HPDE6-E6E7 (cell line): ENCODE measurements at regions not wholly inside any gene's neighbourhood (a gene's known extent, or its start where the extent isn't known, plus 50 kb on each side); places are given as distances from the start of the nearest gene placed in this dataset.
"Not testable (repeated sequence)": the region's sequence is repeated elsewhere in the genome, so short reads cannot be mapped to it uniquely, and the experiment has no call there.

ENCODE experiments used
- DNase-seq: peaks from one replicate; pipeline ENCODE4 v3.0.0; 2011; ENCODE audit warnings: missing footprints; ENCODE audit errors: extremely low spot score

DNA sequence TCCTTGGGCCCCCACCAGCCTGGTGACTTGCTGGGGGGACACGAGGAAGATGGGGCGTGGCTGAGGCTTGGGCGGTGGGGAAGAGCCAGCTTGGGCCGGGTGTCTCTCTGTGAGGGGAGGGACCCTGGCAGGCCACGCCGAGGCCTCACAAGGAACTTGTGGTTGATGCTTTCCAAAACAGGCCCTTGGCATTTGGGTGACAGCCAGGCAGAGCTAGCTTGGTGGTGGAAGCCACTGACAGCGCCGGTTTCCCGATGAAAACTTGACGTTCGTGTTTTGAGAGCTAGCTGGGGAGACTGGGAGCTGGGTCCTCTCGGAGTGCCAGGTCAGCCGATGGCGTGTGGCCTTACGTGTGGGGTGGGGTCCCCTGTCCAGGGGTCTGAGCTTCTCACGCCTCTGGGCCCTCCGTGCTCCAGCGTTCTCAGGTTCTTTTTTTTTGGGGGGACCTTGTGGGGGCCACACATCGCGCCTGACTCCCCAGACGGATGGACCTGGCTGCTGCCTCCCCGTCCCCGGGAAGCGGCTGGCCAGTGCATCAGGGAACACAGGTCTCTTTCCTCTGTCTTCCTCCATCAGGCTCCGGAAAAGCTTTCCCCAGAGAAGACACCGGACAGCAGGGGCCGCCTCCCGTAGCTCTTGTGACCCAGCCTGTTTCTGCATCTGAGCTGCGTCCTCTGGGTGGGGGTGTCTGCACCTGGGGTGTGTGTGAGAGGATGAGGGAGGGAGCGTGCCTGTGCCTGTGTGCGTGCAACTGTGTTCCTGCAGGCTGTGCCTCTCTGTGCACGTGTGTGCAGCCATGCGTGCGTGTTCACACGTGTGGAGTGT lies 129.3 kb upstream of the LPCAT1 start:
- no peak for DNase-seq

GRCh38 chr5:1651971-1652872 lies 128.5 kb upstream of the LPCAT1 start:
- DNase-seq: no peak

DNA sequence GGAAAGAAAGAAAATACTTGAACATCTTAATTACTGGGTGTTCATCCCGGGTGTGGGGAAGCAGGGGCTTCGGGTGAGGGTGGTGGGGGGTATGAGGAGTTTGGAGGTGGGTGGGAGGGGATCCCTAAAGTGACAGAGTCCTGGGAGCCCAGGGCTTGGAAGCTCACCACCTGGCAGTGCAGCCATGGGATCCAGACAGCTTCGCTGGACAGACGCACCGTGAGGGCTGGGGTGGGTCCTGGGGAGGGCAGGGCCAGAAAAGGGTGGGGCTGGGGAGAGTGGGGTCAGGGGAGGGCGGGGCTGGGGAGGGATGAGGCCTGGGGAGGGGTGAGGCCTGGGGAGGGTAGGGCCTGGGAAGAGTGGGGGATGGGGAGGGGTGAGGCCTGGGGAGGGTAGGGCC lies 127.5 kb upstream of the LPCAT1 start:
- DNase-seq: no peak

- no peak for DNase-seq
Measured at GRCh38 chr5:1649554-1649953, 125.8 kb upstream of the LPCAT1 start.

DNA sequence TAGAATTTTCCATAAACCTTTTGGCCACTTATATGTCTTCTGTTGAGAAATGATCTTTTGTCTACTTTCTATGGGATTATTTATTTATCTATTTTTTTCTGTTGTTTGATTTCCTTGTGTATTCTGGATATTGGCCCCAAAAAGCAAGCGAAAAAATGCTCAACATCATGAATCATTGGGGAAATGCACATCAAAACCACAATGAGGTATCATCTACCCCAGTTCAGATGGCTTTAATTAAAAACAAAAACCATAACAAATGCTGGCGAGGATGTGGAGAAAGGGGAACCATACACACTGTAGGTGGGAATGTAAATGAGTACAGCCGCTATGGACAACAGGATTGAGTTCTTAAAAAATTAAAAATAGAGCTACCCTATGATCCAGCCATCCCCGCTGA lies 125.0 kb upstream of the LPCAT1 start:
- DNase-seq: no peak

GRCh38 chr5:1647580-1647979 lies 123.8 kb upstream of the LPCAT1 start:
- no peak for DNase-seq

DNA sequence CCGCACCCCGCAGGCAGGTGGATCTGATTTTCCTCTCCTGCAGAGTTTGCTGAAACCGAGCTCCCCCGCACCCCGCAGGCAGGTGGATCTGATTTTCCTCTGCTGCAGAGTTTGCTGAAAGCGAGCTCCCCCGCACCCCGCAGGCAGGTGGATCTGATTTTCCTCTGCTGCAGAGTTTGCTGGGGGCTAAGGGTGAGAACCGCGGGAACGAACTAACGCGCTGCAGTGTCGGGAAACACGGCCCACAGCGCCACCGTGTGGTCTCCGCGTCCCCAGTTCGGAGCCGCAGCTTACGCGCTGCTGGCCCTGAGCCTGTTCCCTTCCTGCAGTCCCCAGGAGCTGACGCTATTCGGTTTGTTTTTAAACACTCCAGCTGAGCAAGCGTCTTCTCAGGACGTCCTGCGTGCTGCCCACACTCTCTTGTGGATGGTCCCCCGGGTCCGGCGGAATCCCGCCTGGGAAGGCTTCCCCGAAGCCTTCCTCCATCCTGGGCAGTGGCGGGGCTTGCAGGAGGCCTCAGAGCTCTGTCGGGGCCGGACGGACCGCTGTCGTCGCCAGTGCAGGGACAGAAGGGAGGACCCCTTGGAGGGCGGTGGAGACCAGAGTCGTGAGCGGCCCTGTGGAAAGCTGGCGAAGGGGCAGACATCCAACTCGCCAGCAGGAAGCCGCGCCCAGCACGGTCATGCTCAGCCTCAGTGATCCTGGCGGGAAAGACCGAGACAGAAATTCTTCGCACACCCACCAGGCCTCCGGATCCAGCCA lies 121.2 kb upstream of the LPCAT1 start:
- DNase-seq: peak; percentile 82

DNA sequence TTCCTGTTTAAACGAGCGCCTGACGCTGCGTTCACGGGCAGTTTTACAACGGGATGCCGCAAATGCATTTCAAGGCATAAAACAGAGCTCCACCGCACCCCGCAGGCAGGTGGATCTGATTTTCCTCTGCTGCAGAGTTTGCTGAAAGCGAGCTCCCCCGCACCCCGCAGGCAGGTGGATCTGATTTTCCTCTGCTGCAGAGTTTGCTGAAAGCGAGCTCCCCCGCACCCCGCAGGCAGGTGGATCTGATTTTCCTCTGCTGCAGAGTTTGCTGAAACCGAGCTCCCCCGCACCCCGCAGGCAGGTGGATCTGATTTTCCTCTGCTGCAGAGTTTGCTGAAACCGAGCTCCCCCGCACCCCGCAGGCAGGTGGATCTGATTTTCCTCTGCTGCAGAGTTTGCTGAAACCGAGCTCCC lies 120.6 kb upstream of the LPCAT1 start:
- not testable (repeated sequence) for DNase-seq

- no peak for DNase-seq
Measured at GRCh38 chr5:1643651-1644392, 120.1 kb upstream of the LPCAT1 start.

- DNase-seq: no peak
Measured at GRCh38 chr5:1642621-1643061, 118.9 kb upstream of the LPCAT1 start.

DNA sequence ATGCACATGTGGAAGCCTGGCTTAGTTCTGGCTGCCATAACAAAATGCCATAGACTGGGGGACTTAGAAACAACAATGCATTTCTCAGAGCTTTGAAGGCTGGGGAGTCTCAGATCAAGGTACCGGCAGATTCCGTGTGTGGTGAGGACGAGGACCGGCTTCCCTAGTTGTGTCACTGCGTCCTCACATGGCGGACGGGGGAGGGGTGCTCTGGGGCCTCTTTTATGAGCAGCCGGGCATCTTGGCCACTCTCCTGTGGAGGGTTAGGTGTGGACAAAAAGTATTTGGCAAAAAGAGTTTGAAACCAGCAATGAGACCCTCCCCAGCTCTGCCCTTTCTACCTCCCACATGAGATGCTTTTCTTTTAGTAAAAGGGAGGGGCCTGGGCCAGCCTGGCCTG lies 118.5 kb upstream of the LPCAT1 start:
- no peak for DNase-seq

DNA sequence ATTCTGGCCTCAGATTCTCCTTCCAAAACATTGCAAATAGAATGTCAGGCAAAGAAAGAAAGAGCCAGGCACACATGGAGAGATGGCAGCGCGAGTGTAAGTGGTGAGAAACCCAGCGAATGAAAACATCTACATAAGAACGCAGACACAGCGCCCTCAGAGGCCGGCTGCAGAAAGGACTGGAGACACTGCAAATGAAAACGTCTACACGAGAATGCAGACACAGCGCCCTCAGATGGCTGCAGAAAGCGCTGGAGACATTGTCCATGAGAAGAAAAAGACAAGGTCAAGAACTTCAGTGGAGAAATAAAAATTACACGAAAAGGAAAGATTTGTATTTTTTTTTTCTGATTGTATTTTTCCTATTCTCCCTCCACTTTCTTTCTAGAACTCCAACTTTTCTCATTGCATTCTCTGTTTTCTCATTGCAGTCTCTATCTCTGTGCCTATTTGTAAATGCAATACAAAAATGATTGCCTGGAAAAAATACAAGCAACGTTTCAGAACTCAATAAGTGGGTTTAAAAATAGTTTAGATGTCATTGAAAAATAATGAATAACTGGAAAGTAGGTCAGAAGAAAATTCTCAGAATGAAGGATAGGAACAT lies 117.9 kb upstream of the LPCAT1 start:
- DNase-seq: peak; percentile 79

- DNase-seq: no peak
Measured at GRCh38 chr5:1641041-1641440, 117.3 kb upstream of the LPCAT1 start.

DNA sequence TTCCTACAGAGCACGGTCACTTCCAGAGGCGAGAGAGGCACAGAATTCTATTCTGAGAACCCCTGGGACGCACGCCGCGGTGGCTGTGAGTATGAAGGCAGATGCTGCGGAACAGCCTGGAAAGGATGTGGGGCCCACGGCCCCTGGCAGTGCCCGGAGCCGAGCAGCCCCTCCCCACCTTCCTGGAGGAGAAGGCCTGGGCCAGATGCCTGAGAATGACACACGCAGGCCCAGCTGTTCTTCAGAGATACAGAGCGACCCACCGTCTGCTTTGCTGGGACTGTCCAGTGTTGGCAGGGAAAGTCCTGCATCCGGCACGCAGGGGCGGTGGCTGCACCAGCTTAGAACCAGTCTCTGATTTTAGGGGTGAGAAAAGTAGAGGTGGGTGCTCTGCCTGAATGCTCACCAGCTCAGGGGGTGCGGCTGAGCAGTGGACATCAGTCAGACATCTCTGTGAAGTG lies 116.7 kb upstream of the LPCAT1 start:
- no peak for DNase-seq

DNA sequence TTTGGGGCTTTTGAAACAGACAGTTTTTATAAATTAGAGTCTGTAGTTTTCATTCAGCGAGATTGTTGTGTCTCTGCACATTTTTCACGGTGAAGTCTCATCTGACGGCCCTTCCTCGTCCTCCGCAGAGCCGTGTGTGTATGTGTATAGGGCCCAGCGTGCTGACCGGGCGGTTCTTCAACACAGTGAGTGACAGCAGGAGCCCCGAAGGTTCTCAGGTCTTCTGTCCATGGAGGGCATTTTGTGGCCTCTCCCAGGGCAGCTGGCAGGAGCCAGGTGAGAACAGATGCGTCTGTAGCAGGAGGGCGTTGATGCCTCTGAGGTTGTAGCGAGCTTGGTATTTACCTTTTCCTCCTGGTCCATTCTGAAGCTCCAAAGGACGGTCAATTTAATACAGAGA lies 116.0 kb upstream of the LPCAT1 start:
- no peak for DNase-seq

DNA sequence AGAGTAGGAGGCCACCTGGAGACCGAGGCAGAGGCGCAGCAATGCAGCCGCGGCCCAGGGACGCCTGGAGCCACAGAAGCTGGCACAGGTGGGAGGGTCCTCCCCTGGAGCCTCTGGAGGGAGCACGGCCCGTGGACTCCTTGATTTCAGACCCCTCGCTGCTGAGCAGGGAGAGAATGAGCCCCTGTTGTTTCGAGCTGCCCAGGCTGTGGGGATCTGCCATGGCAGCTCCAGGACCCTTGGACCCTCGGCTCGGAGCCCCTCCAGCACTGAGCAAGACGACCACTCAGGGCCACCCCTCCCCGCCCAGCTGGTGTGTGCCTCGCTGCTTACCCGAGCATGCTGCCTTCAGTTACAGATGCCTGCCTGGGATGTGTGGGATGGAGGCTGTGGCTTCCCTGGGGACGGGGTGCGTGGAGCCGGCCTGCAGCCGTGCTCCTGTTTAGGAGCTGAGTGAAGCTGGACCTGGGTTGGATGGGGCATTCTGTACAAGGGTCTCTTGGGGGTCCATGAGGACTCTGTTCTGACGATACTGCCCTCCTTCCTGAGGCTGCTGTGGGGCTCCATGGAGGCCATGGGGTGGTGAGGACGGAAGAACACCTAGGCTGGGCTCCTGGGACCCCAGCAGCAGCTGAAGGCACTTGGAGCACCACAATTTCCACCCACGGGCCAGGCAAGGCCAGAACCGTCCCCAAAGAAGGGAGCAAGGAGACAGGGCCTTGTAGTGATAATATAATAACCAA lies 115.1 kb upstream of the LPCAT1 start:
- DNase-seq: no peak

DNA sequence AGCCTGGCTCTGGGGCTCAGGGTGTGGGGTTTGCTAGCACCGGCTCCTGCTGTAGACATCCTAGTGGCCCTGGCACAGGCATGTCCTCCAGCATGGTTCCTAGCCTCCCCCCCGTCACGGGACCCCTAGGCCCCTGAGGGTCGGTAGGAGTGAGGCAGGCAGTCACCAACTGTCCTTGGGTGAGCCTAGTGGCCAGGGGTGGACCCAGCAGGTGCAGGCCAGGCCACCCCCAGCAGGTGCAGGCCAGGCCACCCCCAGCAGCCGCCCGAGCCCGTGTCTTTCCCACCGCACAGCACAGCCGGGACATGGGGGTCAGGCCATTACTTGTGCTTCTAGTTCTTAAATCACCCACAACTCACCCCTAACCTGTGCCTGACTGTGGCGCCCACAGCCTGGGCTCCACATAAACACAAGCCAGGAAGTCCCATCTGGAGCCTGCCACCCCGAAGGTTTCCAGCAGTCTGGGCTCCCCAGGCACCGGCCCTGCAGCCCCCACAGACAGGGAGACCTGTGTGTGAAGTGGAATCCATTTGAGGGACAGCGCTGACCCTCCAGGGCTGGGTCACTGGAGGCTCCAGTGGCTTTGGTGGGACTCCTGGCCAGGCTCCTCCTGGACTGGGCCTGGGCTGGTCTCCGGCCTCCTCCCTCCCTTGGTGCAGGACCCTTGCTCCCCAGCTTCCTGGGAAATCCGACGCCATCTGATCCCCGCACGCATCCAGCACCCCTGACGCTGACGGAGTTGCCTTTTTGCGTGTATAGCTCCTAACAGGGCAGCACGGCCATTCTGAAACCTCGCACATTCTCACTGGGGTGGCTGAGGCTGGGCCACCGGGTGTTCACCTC lies 114.1 kb upstream of the LPCAT1 start:
- DNase-seq: no peak

DNA sequence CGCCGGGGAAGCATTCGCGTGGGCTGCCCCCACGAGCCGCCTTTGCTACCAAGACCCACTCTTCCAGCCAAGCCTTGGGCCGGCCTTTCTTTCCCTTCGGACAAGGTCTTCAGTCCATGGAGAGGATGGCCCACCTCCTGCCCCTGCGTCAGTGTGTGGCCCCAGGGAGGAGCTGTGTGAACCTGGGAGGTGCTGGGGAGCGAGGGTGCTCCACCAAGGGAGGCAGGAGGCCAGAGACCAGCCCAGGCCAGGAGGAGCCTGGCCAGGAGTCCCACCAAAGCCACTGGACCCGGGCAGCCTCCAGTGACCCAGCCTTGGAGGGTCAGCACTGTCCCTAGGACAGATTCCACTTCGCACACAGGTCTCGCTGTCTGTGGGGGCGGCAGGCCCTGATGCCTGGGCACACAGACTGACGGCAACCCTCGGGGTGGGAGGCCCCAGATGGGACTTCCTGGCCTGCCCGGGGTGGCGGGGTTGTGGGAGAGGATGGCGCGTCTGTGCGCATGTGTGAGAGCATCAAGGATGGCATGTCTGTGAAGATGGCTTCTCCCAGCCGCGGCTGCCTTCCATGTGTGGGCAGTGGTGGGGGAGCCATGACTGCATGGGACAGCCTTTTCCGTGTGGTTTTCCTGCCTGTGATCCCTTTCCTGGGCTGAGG lies 113.3 kb upstream of the LPCAT1 start:
- no peak for DNase-seq
